Nephron progenitor cell (in vitro differentiated cells): ENCODE measurements at regions not wholly inside any gene's neighbourhood (a gene's known extent, or its start where the extent isn't known, plus 50 kb on each side); places are given as distances from the start of the nearest gene placed in this dataset.
A peak's percentile ranks its signal among the peaks of the same experiment; 100 is the strongest.
"Not testable (repeated sequence)": the region's sequence is repeated elsewhere in the genome, so short reads cannot be mapped to it uniquely, and the experiment has no call there.

Source experiments
- DNase-seq: peaks from one replicate; pipeline ENCODE4 v3.0.0; 2021
- H3K27ac Mint-ChIP-seq: 2 replicates; pipeline ENCODE4 v1.8.0; 2021; ENCODE audit warnings: mild to moderate bottlenecking, moderate library complexity, mixed read lengths
- H3K27me3 Mint-ChIP-seq: 2 replicates; pipeline ENCODE4 v1.8.0; 2021; ENCODE audit warnings: mild to moderate bottlenecking, low read depth, mixed read lengths; ENCODE audit not compliant: poor library complexity
- H3K36me3 Mint-ChIP-seq: 2 replicates; pipeline ENCODE4 v1.8.0; 2021; ENCODE audit warnings: low read depth, mixed read lengths
- H3K4me1 Mint-ChIP-seq: 2 replicates; pipeline ENCODE4 v1.8.0; 2021; ENCODE audit warnings: mixed read lengths
- H3K4me3 Mint-ChIP-seq: 2 replicates; pipeline ENCODE4 v1.8.0; 2021; ENCODE audit warnings: mild to moderate bottlenecking, moderate library complexity, mixed read lengths
- H3K9me3 Mint-ChIP-seq: 2 replicates; pipeline ENCODE4 v1.8.0; 2021; ENCODE audit warnings: mild to moderate bottlenecking, moderate library complexity, mixed read lengths
- TF ChIP-seq, protein P1 (sequence below): fragments of 200-600 bp; sonication (generic); IDR thresholded peaks from 2 replicates; pipeline ENCODE4 v1.5.0; 2021; ENCODE audit warnings: antibody characterized with exemption

- peak; percentile 38 for DNase-seq
- TF ChIP-seq, protein P1, sequence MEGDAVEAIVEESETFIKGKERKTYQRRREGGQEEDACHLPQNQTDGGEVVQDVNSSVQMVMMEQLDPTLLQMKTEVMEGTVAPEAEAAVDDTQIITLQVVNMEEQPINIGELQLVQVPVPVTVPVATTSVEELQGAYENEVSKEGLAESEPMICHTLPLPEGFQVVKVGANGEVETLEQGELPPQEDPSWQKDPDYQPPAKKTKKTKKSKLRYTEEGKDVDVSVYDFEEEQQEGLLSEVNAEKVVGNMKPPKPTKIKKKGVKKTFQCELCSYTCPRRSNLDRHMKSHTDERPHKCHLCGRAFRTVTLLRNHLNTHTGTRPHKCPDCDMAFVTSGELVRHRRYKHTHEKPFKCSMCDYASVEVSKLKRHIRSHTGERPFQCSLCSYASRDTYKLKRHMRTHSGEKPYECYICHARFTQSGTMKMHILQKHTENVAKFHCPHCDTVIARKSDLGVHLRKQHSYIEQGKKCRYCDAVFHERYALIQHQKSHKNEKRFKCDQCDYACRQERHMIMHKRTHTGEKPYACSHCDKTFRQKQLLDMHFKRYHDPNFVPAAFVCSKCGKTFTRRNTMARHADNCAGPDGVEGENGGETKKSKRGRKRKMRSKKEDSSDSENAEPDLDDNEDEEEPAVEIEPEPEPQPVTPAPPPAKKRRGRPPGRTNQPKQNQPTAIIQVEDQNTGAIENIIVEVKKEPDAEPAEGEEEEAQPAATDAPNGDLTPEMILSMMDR, result peak; percentile 14
Measured at GRCh38 chr3:75502769-75503756, 161.1 kb upstream of the FRG2C start.

GRCh38 chr3:75506603-75507002, 157.5 kb upstream of the FRG2C start:
- TF ChIP-seq, protein P1, result no peak
- Mint-ChIP-seq H3K36me3 (peaks cover 8% of the 10 kb centered on the region), H3K27me3 (peaks cover 2% of the 10 kb centered on the region), H3K4me1 (peaks cover 44% of the 10 kb centered on the region), H3K4me3 (no peak overlapping the region), H3K27ac (no peak overlapping the region), H3K9me3 (peaks cover 35% of the 10 kb centered on the region)
- DNase-seq, result no peak

More at GRCh38 chr3:75502769-75503756, 161.1 kb upstream of the FRG2C start:
- peak overlapping the region; percentile 70 for H3K4me3 Mint-ChIP-seq
- H3K4me1 Mint-ChIP-seq, result peaks cover 63% of the 10 kb centered on the region
- peak overlapping the region; percentile 99 for H3K27ac Mint-ChIP-seq
- not testable (repeated sequence) for H3K9me3 Mint-ChIP-seq, H3K36me3 Mint-ChIP-seq, H3K27me3 Mint-ChIP-seq

- not testable (repeated sequence) for H3K27ac Mint-ChIP-seq, H3K4me3 Mint-ChIP-seq, H3K27me3 Mint-ChIP-seq, DNase-seq
- Mint-ChIP-seq H3K9me3 (peaks cover 49% of the 10 kb centered on the region), H3K36me3 (peaks cover 10% of the 10 kb centered on the region), H3K4me1 (peaks cover 31% of the 10 kb centered on the region)
Measured at GRCh38 chr3:75507956-75508355, 156.2 kb upstream of the FRG2C start.

GRCh38 chr3:75527657-75528056, 136.5 kb upstream of the FRG2C start:
- not testable (repeated sequence) for H3K27me3 Mint-ChIP-seq, H3K36me3 Mint-ChIP-seq, H3K27ac Mint-ChIP-seq, DNase-seq, H3K4me1 Mint-ChIP-seq, H3K4me3 Mint-ChIP-seq
- peaks cover 73% of the 10 kb centered on the region for H3K9me3 Mint-ChIP-seq

GRCh38 chr3:75552095-75552494, 112.0 kb upstream of the FRG2C start:
- H3K9me3 Mint-ChIP-seq, result peaks cover 49% of the 10 kb centered on the region
- H3K27ac Mint-ChIP-seq, H3K4me3 Mint-ChIP-seq, H3K27me3 Mint-ChIP-seq, H3K4me1 Mint-ChIP-seq: not testable (repeated sequence)
- TF ChIP-seq, protein P1, result peak; percentile 52
- H3K36me3 Mint-ChIP-seq, result peaks cover 13% of the 10 kb centered on the region
- DNase-seq, result peak; percentile 31

DNA sequence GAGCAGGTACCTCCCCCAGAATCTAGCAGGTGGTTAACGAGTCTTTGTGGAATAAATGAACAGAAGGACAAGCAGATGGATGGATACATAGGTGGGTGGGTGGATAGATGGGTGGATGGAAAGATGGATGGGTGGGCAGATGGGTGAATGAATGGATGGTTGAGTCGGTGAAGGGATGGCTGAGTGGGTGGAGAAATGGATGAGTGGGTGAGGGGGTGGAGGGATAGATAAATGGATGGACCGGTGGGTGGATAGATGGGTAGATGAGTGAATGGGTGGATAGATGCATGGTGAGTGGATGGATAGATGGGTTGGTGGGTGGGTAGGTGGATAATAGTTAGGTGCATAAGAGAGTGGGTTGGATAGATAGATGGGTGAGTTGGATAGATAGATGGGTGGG, 99.7 kb upstream of the FRG2C start:
- not testable (repeated sequence) for H3K9me3 Mint-ChIP-seq, H3K4me1 Mint-ChIP-seq, H3K4me3 Mint-ChIP-seq, H3K27ac Mint-ChIP-seq, DNase-seq, H3K36me3 Mint-ChIP-seq
- H3K27me3 Mint-ChIP-seq, result peaks cover 35% of the 10 kb centered on the region

- not testable (repeated sequence) for DNase-seq, H3K4me1 Mint-ChIP-seq, H3K4me3 Mint-ChIP-seq, H3K27ac Mint-ChIP-seq, H3K36me3 Mint-ChIP-seq, H3K27me3 Mint-ChIP-seq, H3K9me3 Mint-ChIP-seq
Measured at GRCh38 chr3:75572303-75572702, 91.8 kb upstream of the FRG2C start.

DNA sequence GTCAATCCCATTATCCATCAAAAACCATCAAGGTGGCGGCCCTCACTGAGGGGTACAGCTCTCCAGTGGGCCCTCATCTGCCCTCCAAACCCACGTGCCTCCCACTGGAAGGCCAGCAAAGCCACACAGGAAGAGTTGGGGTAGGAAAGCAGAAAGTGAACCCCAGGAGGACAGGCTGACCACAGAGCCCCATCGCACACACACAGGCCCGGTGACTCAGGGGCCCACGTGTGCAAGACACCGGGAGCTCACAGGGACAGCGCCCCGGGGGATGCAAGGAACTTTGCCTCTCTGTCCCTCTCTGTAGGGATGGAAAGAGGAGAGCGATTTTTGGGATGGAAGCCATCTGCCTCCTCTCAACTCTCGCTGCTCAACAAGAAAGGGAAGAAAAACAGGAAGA, 85.0 kb upstream of the FRG2C start:
- H3K4me1 Mint-ChIP-seq, result peaks cover 15% of the 10 kb centered on the region
- H3K27ac Mint-ChIP-seq, H3K9me3 Mint-ChIP-seq, H3K36me3 Mint-ChIP-seq, DNase-seq: not testable (repeated sequence)
- H3K4me3 Mint-ChIP-seq, result peak overlapping the region; percentile 83
- peaks cover 65% of the 10 kb centered on the region for H3K27me3 Mint-ChIP-seq

DNA sequence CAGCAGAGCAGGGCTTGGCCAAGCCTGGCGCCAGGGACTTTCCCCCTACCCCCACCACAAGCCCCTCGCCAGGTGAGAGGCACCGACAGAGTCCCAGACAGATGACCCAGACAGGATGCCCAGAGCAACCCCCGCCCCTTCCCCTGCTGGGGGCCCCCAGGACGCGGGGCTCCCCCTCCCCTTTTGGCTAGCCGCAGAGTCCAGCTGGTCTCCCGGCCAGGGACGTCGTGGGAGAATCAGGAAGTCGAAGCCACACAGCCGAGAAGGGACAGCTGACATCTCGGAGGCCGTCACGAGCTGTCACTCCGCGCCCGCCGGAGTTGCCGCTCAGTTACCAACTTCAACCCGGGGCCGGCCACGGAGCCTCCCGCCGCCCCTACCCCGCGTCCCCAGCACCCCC, 84.6 kb upstream of the FRG2C start:
- not testable (repeated sequence) for H3K9me3 Mint-ChIP-seq, H3K36me3 Mint-ChIP-seq, H3K27ac Mint-ChIP-seq
- peaks cover 15% of the 10 kb centered on the region for H3K4me1 Mint-ChIP-seq
- H3K4me3 Mint-ChIP-seq, result peak overlapping the region; percentile 83
- peak; percentile 37 for DNase-seq
- H3K27me3 Mint-ChIP-seq, result peaks cover 68% of the 10 kb centered on the region
